ENCODE measurements at regions not wholly inside any gene's neighbourhood (a gene's known extent, or its start where the extent isn't known, plus 50 kb on each side); places are given as distances from the start of the nearest gene placed in this dataset.

GRCh38 chr1:10903821-10904220 lies 107.4 kb upstream of the CASZ1 start:
- TF ChIP-seq CTCF (IDR thresholded peaks at IDR 0.05; ENCODE audit: low read depth, low read length), result no peak
- TF ChIP-seq EZH2phosphoT487 (IDR thresholded peaks at IDR 0.05; ENCODE audit: low read depth), result no peak
